Astrocyte (in vitro differentiated cells and primary cell): ENCODE measurements at regions not wholly inside any gene's neighbourhood (a gene's known extent, or its start where the extent isn't known, plus 50 kb on each side); places are given as distances from the start of the nearest gene placed in this dataset.

Source experiments
- CTCF ChIP-seq: IDR thresholded peaks from 2 replicates; pipeline ENCODE4 v1.5.1; 2011; ENCODE audit warnings: low read depth, mild to moderate bottlenecking, inconsistent platforms, low read length, moderate library complexity; ENCODE audit not compliant: insufficient read depth
- EZH2 ChIP-seq: IDR thresholded peaks from 2 replicates; pipeline ENCODE4 v1.6.1; 2012; ENCODE audit warnings: mild to moderate bottlenecking, low read length, inconsistent platforms; ENCODE audit not compliant: insufficient read depth

- TF ChIP-seq CTCF (no peak), EZH2 (no peak)
Measured at GRCh38 chr5:1593903-1594356, 70.2 kb upstream of the LPCAT1 start.
